ENCODE measurements at regions not wholly inside any gene's neighbourhood (a gene's known extent, or its start where the extent isn't known, plus 50 kb on each side); places are given as distances from the start of the nearest gene placed in this dataset.

DNA sequence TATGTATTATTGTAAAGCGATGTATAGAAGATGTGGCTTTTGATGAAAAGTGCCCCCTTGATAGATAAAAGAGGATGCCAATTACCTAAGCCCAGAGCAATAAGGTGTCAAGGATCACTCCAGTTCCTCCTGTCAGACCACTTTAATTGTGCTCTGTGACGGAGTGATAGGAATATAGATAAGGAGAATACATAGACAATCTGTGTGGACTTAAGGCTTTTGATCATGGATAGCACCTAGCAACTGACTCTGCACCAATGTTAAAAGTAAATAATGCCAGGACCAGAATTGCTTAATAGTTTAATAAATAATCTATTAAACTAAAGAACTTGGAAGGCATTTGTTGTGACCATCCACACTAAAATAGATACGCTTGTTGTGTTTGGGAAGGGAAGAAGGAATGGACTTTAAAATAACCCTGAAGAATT is 390.7 kb upstream of the ARGLU1 start:
- Histone ChIP-seq H3K4me3 (no peak overlapping the region), H3K36me3 (no peaks in the 10 kb centered on the region), H3K27ac (no peak overlapping the region), H3K9me3 (no peaks in the 10 kb centered on the region), H3K4me1 (no peaks in the 10 kb centered on the region), H3K27me3 (no peaks in the 10 kb centered on the region)
- intact Hi-C loops (cut with DNase I; ENCODE audit: low total_unique reads), result no loop called here
- DNase-seq (ENCODE audit: low spot score in 2 of 2), result no peak
- no peak for TF ChIP-seq POLR2AphosphoS5 (IDR thresholded peaks at IDR 0.05)

DNA sequence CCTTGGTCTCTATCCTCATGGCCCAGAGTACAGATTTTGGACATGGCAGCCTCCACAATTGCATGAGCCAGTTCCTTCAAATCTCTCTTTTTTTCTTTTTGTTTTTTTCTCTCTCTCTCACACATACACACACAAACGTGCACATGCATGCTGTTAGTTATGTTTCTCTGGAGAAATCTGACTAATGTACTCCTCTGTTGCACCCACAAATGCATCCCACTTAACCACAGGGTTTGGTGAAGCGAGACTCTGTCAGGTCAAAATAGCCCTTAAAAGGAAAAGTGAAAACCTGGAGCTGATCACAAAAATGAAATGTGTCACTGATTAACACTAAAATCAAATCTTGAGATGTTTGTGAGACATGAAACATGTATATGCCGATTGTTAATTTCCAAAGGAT is 374.6 kb upstream of the ARGLU1 start:
- no peaks in the 10 kb centered on the region for H3K4me1 ChIP-seq
- H3K36me3 ChIP-seq, result no peaks in the 10 kb centered on the region
- H3K9me3 ChIP-seq, result no peaks in the 10 kb centered on the region
- no peak overlapping the region for H3K4me3 ChIP-seq
- H3K27ac ChIP-seq, result no peak overlapping the region
- DNase-seq (ENCODE audit: low spot score in 2 of 2), result no peak
- intact Hi-C loops (cut with DNase I; ENCODE audit: low total_unique reads), result no loop called here
- no peaks in the 10 kb centered on the region for H3K27me3 ChIP-seq
- no peak for TF ChIP-seq POLR2A (IDR thresholded peaks at IDR 0.05)
- no peak for TF ChIP-seq POLR2AphosphoS5 (IDR thresholded peaks at IDR 0.05)
- TF ChIP-seq, protein P1, sequence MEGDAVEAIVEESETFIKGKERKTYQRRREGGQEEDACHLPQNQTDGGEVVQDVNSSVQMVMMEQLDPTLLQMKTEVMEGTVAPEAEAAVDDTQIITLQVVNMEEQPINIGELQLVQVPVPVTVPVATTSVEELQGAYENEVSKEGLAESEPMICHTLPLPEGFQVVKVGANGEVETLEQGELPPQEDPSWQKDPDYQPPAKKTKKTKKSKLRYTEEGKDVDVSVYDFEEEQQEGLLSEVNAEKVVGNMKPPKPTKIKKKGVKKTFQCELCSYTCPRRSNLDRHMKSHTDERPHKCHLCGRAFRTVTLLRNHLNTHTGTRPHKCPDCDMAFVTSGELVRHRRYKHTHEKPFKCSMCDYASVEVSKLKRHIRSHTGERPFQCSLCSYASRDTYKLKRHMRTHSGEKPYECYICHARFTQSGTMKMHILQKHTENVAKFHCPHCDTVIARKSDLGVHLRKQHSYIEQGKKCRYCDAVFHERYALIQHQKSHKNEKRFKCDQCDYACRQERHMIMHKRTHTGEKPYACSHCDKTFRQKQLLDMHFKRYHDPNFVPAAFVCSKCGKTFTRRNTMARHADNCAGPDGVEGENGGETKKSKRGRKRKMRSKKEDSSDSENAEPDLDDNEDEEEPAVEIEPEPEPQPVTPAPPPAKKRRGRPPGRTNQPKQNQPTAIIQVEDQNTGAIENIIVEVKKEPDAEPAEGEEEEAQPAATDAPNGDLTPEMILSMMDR (IDR thresholded peaks at IDR 0.05), result no peak

DNA sequence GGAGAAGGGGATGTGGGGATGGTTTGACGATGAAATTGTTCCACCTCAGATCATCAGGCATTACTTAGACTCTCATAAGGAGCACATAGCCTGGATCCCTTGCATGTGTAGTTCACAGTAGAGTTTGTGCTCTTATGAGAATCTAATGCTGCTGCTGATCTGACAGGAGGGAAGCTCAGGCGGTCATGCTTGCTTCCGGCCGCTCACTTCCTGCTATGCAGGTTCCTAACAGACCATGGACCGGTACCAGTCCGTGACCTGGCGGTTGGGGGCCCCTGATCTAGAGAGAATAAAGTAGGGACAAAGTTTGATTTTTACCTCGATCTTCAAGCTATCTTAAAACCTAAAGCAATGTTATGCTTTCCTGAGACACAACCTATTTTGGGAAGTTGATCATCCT is 373.8 kb upstream of the ARGLU1 start:
- TF ChIP-seq POLR2AphosphoS5 (IDR thresholded peaks at IDR 0.05), result no peak
- TF ChIP-seq, protein P1 (IDR thresholded peaks at IDR 0.05), result no peak
- TF ChIP-seq POLR2A (IDR thresholded peaks at IDR 0.05), result no peak
- no peaks in the 10 kb centered on the region for H3K36me3 ChIP-seq
- H3K9me3 ChIP-seq, result no peaks in the 10 kb centered on the region

DNA sequence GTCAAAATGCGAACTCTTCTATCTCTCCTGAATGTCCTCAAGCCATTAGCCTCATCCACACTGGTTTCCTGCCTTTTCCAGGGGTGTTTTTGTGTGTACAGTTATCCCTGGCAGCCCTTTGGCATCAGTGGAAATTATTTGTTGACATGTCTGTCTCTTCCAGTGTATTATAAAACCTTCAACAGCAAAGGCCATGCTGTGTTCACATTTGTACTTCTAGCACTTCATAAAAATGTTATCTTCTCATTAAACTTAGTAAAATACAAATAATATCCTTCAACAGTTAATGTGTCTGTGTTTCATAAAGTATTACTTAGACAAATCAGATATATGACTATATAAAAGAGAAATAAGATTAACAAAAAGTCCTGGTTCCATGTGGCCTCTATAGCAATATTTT is 359.5 kb upstream of the ARGLU1 start:
- no peak for DNase-seq (ENCODE audit: low spot score in 2 of 2)
- no peaks in the 10 kb centered on the region for H3K9me3 ChIP-seq
- H3K36me3 ChIP-seq, result no peaks in the 10 kb centered on the region
- no peaks in the 10 kb centered on the region for H3K27me3 ChIP-seq
- H3K4me3 ChIP-seq, result no peak overlapping the region
- no peak for TF ChIP-seq POLR2AphosphoS5 (IDR thresholded peaks at IDR 0.05)
- TF ChIP-seq, protein P1 (IDR thresholded peaks at IDR 0.05), result no peak
- H3K4me1 ChIP-seq, result no peaks in the 10 kb centered on the region
- intact Hi-C loops (cut with DNase I; ENCODE audit: low total_unique reads), result no loop called here
- no peak overlapping the region for H3K27ac ChIP-seq

More for the DNA sequence above, 373.8 kb upstream of the ARGLU1 start:
- Histone ChIP-seq H3K4me3 (no peak overlapping the region), H3K27me3 (no peaks in the 10 kb centered on the region), H3K4me1 (no peaks in the 10 kb centered on the region), H3K27ac (no peak overlapping the region)
- no peak for DNase-seq (ENCODE audit: low spot score in 2 of 2)
- intact Hi-C loops (cut with DNase I; ENCODE audit: low total_unique reads), result no loop called here

DNA sequence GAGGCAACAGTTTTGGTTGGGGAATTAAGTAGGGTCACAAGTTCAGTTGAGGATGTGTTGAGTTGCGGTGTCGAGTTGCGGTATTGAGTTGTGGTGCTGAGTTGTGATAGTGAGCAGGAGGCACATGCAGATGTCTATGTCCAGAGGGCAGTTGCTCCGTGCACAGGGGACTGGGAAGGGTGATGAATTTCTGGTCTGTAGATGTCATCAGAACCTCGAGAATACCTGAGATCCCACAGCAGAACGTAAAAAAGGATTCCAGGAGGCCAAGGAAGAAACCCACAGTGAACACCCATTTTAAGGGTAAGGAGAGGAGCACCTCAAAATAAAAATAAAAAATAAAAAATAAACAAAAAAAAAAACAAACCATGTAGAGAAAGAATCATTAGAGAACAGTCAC is 354.4 kb upstream of the ARGLU1 start:
- no peak overlapping the region for H3K4me3 ChIP-seq
- TF ChIP-seq POLR2A (IDR thresholded peaks at IDR 0.05) (no peak), POLR2AphosphoS5 (IDR thresholded peaks at IDR 0.05) (no peak)
- TF ChIP-seq, protein P1 (IDR thresholded peaks at IDR 0.05), result no peak
- intact Hi-C loops (cut with DNase I; ENCODE audit: low total_unique reads), result no loop called here
- no peaks in the 10 kb centered on the region for H3K9me3 ChIP-seq
- no peak overlapping the region for H3K27ac ChIP-seq
- H3K27me3 ChIP-seq, result no peaks in the 10 kb centered on the region
- H3K36me3 ChIP-seq, result no peaks in the 10 kb centered on the region
- H3K4me1 ChIP-seq, result no peaks in the 10 kb centered on the region
- DNase-seq (ENCODE audit: low spot score in 2 of 2), result no peak

DNA sequence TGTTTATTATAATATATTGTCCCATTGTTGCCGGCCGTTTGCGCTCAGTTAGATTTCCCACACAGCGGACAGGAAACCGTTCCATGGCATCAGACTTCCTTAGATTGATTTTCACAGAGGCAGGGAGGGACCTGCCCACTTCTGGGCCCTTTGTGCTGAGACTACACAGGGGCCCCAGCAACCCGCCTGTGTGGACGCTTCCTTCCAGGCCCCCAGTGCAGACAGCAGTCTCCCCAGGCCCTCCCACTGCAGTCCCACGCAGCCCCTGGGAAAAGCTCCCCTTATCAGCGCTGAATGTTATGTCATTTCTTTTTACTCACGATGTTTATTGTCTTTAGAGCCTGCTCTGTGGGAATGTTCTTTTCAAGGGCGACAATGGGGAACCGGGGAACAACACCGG is 351.7 kb upstream of the ARGLU1 start:
- no peaks in the 10 kb centered on the region for H3K36me3 ChIP-seq
- no peak overlapping the region for H3K4me3 ChIP-seq
- no peaks in the 10 kb centered on the region for H3K4me1 ChIP-seq
- TF ChIP-seq POLR2AphosphoS5 (IDR thresholded peaks at IDR 0.05), result peak in 1 of 3 donors; percentile 30
- TF ChIP-seq, protein P1 (IDR thresholded peaks at IDR 0.05), result no peak
- peak overlapping the region in 1 of 2 donors; percentile 52 for H3K27ac ChIP-seq
- no peak for DNase-seq (ENCODE audit: low spot score in 2 of 2)
- H3K27me3 ChIP-seq, result no peaks in the 10 kb centered on the region
- H3K9me3 ChIP-seq, result no peaks in the 10 kb centered on the region
- intact Hi-C loops (cut with DNase I; ENCODE audit: low total_unique reads), result no loop called here

All from breast epithelium (tissue), 4 donors.